GM10248 (cell line): ENCODE measurements at regions not wholly inside any gene's neighbourhood (a gene's known extent, or its start where the extent isn't known, plus 50 kb on each side); places are given as distances from the start of the nearest gene placed in this dataset.

Source experiments
- CTCF ChIA-PET: fragments of 300-600 bp; sonication (Branson Sonifier 250); formaldehyde crosslinking; extraction: SDS; loops from one replicate; lab custom pipeline; 2021; ENCODE audit warnings: antibody characterized with exemption; lab: Yijun Ruan, JAX
- POLR2A ChIA-PET: fragments of 350-650 bp; sonication (Branson Sonifier 250); formaldehyde crosslinking; extraction: SDS; loops from one replicate; lab custom pipeline; 2020; ENCODE audit warnings: antibody characterized with exemption; lab: Yijun Ruan, JAX
- DNase-seq: peaks from one replicate; pipeline ENCODE4 v3.0.0; 2012; ENCODE audit errors: extremely low spot score
- TF ChIP-seq, protein P1 (sequence below): IDR thresholded peaks from 2 replicates; pipeline ENCODE4 v1.5.1; 2012; ENCODE audit warnings: mild to moderate bottlenecking, low read depth; ENCODE audit errors: extremely low read depth, missing control alignments, control extremely low read depth

DNA sequence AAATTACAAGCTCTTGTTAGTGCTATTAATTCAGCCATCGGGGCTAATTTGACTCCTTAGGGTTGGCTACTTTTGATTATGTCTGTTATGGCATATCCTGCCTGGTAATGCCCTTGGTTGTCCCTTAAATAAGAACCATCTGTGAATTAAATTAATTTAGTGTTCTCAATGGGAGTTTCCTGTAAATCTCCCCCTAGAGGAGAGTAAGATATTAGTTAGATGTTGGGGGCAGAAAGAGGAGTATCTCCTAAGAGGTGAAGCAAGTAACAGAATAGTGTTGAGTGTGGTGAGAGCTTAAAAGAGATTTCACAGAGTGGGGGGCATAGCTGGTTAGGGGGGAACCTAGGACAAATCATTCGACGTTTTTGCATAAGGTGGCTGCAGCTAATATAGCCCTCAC, 1126.9 kb downstream of the JRKL start:
- ChIA-PET CTCF (interaction anchor here (1.3 kb wide), 1 partner anchor 10 kb away, joined by 3 read pairs; no protein-coding TSS in a partner anchor), POLR2A (no interaction called here)
- TF ChIP-seq, protein P1, sequence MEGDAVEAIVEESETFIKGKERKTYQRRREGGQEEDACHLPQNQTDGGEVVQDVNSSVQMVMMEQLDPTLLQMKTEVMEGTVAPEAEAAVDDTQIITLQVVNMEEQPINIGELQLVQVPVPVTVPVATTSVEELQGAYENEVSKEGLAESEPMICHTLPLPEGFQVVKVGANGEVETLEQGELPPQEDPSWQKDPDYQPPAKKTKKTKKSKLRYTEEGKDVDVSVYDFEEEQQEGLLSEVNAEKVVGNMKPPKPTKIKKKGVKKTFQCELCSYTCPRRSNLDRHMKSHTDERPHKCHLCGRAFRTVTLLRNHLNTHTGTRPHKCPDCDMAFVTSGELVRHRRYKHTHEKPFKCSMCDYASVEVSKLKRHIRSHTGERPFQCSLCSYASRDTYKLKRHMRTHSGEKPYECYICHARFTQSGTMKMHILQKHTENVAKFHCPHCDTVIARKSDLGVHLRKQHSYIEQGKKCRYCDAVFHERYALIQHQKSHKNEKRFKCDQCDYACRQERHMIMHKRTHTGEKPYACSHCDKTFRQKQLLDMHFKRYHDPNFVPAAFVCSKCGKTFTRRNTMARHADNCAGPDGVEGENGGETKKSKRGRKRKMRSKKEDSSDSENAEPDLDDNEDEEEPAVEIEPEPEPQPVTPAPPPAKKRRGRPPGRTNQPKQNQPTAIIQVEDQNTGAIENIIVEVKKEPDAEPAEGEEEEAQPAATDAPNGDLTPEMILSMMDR = no peak
- no peak for DNase-seq

DNA sequence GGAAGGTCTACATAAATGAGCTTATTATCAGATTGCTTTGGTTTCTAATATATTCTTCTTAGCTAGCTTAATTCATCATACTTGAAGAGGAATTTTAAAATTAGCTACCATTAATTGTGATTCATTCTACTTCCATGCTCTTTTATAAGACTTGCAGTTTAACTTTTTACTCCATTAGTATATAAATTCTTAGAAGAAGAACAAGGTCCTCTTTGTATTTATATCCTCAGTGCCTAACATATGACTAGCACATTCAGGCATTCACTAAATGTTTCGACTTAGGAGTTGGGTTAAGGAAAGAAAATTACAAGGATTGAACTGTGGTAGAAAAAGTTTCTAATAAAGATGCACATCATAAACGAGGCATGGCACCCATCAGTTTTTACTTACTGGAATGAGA, 1135.5 kb downstream of the JRKL start:
- ChIA-PET CTCF (no interaction called here), POLR2A (no interaction called here)
- DNase-seq = no peak
- TF ChIP-seq, protein P1 = no peak

DNA sequence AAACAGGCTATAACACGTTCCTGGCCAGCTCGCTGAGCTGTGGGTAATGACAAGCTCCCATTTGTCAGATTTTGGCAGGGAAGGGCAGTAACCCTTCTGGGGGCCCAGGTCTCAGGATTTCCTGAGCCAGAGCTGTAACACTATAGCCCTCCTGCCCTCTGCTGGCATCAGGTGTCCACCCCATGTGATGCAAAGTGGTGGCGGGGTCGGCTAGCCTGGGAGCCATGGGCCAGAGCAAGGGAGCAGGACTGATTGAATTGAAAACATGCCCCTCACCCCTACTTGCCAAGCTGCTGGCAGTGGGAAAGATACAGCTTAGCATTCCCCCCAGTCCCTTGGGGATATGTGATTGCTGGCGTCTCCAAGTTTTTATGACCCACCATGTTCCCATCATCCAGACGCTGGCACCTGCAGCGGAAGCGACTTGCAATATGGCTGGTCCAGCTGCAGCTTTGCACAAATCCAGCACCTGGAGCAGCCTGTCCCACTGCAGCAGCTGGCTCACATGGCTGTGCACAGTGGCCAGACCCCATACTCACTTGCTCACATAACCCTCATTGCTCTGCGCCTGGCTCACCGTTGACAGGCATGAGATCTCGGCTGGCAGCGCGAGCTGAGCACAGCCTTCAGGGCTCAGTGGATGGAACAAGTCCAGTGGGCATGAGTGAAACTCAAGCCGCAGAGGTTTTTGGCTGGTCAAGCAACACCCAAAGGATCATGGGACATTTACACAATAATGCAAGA, 1147.8 kb downstream of the JRKL start:
- DNase-seq = no peak
- CTCF ChIA-PET = interaction anchor here (1.2 kb wide), 1 partner anchor 16 kb away, joined by 3 read pairs; no protein-coding TSS in a partner anchor
- TF ChIP-seq, protein P1 = no peak
- POLR2A ChIA-PET = no interaction called here

DNA sequence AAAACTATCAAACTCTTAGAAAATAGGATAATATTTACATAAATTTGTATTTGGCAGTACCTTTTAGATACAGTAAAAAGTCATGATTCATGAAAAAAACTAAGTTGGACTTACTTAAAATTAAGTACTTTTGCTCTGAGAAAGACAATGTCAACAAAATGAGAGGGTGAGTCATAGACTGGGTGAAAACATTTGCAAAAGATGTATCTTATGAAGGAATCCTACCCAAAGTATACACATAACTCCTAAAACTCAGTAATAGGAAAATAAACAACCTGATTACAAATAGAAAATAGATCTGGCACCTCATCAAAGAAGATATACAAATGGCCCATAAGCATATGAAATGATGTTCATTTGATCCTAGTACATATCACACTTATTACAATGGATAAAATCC, 1154.6 kb downstream of the JRKL start:
- DNase-seq = no peak
- CTCF ChIA-PET = no interaction called here
- POLR2A ChIA-PET = no interaction called here
- TF ChIP-seq, protein P1 = no peak

DNA sequence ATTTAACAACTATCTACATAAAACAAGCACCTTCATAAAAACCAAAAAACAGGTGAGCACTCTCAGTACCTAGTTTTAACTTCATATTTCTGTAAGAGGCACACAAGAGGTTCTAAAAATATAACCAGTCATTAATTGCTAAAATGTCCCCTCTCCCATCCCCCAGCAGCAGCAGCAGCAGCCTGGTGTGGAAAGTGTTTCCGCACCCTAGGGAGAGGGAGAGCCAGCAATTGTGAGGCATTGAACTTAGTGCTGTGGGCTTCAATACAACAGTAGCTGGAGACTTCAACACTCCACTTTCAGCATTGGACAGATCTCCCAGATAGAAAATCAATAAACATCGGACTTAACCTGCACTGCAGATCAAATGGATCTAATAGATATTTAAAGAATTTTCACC, 1158.5 kb downstream of the JRKL start:
- ChIA-PET POLR2A (no interaction called here), CTCF (no interaction called here)
- no peak for DNase-seq
- TF ChIP-seq, protein P1 = no peak

DNA sequence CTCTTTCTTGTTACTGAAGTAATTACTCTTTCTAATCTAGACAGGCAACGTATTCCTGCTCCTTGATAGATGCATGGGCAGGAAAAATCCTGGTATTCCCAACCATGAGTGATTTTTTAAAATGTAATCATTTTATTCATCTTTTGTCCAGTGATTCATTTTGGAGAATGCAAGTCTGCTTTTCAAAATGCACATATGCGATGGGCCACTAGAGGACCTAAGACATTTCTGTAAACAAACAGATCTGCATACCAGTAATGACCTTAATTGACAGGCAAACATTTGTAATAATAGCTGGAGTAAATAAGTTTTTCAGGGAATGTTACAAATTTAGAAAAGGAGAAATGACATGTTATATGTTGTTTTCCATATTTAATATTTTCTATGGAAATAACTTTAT, 1167.6 kb downstream of the JRKL start:
- ChIA-PET CTCF (interaction anchor here (1.1 kb wide), 1 partner anchor 13 kb away, joined by 3 read pairs; no protein-coding TSS in a partner anchor), POLR2A (no interaction called here)
- no peak for DNase-seq
- TF ChIP-seq, protein P1 = no peak
